HG02571 (cell line): ENCODE measurements at regions not wholly inside any gene's neighbourhood (a gene's known extent, or its start where the extent isn't known, plus 50 kb on each side); places are given as distances from the start of the nearest gene placed in this dataset.

Source experiments
- ATAC-seq: cut with Tn5 transposase; IDR thresholded peaks from one replicate; pipeline ENCODE4 v1.9.1; 2021; ENCODE audit warnings: mild to moderate bottlenecking, moderate library complexity; ENCODE audit not compliant: unreplicated experiment

DNA sequence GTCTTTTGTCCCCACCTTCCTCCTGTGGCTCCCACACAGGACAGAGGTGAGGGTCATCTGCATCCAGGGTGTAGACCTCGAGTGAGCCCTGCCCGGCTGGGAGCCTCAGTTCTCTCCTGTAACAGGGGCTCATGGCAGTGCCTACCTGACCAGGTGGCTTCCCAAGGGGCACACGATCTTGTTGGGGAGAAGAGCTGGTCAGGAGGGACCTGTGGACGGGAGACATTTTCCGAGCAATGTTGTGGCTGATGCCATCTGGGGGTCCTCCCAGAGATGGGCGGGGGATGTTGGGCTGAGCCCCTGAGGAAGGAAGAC is 51.9 kb downstream of the CEBPB start:
- ATAC-seq, result no peak

DNA sequence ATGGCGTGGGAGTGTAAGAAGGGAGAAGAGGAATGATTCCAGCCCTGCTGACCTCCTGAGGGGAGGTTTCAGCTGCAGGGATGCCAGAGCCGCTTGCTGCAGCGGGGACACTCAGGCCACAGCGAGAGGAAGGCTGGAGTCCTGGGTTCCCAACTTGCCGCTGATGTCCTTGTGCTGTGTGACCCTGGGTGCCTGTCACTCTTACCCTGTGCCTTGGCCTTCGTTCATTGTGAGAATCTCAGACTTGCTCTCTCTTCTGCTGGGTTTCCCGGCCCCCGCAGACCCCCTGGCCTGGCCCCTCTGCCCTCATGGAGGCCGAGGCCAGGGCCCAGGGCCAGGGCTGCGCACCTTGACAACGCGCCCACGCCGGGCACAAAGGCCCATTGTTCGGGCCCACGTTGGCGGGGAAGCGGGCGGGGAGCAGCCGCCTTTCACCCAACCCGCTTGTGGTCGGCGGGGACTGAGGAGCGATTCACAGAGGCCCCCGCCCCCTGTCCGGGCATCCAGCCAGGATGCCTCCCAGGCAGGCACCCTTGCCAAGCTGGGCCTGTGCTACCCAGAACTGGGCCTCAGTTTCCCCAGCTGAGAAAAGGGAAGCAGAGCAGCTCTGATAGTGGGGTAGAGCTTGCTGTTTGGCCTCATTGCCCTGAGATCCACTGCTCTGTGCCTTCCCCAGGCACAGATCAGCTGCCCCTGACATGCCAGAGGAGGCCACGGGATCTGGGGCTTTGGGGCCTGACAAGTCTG is 52.4 kb downstream of the CEBPB start:
- no peak for ATAC-seq

DNA sequence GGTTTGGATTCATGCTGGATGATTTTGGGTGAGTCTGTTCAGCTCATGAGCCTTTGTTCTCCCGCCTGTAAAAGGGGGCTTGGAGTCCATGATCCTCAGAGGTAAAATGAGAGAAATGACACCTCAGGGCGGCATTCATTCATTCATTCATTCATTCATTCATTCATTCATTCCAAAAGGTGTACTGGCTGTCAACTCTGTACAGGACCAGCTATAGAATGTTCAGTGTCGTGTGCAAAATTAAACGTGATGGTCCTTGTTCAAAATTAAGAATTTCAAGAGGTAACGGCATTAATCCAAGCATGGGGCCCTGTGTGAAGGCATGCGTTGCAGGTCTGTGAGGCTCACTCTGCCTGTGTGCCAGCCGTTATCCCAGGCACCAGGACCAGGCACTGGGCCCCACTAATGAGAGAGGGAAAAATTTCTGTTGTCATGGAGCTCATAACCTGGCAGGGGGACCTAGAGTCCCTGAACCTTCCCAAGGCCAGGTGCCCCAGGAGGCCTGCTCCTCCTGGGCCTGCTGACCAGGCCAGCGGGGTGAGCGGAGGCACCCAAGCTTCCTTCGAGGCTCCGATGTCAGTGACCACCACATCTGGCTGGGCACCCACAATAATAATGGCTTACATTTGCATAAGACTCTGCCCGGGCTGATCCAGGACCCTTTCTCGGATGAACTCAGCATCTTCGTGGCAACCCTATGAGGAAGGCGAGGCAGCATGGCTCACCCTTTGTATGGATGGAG is 53.2 kb downstream of the CEBPB start:
- no peak for ATAC-seq

DNA sequence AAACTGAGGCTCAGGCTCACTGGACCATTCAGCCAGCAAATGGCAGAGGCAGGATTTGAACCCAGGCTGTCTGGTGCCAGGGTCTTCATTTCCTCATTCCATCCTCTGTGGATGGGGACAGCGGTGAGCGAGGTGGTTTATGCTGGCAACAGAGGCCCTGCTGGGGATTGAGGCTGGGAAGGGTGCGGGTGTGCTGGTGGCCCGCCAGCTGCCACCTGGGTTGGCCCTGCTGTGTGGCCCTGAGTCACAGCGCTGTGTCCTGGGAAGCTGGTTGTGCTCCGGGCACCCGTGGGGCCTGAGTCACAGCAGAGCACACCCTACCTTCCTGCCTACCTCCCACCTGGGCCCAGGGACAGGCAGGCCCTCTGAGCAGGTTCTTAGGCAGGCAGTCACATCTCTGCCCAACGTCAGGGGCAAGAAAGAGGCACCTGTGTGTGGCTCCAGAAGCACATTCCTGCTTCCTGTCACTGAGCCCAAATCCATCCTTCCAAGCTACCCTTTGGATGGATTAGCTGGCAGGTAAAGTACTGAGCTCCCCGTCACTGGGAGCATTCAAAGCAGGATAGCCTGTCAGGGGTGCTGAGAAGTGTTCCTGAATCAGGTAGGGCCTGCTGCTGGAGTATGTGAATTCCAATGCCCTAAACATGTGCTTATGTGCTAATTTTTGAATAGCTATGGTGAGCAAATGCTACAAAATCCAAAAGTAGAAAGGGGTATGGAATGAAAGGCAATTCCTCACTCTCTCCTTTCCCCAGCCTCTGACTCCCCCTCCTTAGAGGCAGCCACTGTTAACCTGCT is 53.9 kb downstream of the CEBPB start:
- ATAC-seq, result no peak

DNA sequence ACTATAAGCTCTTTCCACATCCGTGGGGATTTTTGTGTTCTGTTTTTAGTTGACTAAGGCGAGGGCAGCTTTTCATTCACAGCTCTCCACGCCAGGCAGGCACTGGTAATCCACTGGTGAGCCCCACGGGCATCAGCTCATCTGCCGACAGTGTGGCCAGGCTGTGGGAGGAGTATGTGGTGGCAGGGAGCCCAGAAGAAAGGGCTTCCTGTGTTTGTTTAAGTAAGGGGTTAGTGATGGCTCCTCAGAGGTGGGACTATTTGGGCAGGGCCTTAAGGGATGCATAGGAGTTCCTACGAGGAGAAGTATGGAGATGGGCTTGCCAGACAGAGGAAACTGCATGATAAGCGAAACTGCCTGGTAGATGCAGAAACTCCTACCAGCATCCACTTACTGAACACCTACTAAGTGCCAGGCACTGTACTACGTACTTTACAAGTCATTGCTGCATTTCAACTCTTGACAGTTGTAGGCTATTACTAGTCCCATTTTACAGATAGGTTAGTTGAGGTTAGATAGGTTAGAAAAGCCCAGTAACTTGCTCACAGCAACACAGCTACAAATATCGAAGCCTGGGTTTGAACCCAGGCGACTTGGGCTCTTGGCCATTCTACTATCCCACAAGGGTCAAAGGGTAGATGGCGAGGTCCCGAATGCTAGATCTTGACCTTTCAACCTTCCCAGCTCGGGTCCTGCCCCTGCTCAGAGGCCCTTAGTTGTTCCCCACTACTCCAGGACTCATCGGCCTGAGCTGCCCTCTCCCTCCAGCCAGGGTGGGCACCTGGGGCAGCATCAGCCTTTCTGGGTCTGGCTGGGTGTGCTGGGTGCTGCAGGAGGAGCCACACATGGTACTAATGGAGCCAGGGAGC is 55.1 kb downstream of the CEBPB start:
- no peak for ATAC-seq

DNA sequence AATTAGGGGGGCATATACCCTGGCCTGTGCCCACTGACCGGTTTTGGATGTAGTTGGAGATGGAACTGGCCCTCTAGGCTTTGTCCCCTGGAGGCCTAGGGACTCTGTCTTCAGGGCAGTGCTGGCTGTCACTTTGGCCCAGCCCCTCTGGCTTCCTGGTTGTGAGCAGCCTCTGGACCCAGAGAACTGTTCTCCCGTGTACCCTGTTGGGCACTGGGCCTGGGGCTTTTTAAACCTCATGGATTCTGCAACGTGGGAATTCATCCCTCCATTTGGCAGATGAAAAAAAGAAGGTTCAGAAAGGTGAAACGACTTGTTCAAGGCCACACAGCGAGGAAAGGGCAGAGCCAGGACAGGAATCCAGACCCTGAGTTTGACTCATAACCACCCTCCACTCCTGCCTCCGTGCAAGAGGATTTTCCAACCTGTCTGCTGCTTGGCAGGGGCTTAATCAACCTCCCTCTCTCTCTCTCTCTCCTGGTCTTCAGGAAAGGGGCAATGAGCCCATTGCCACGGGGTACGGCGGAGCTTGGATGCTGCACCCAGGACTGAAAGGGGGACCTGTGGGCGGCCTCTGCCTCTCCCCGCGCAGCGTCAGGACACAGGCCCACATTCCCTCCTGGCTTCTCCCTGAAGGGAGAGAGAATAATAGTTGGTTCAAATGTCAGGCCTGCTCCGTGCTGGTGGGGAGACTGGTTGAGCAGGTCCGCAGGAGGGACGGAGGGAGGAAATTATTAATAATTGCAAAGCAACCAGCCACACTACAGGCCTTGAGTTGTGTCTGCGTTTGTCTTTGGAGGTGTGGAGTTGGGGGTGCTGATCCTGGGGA is 56.0 kb downstream of the CEBPB start:
- no peak for ATAC-seq

DNA sequence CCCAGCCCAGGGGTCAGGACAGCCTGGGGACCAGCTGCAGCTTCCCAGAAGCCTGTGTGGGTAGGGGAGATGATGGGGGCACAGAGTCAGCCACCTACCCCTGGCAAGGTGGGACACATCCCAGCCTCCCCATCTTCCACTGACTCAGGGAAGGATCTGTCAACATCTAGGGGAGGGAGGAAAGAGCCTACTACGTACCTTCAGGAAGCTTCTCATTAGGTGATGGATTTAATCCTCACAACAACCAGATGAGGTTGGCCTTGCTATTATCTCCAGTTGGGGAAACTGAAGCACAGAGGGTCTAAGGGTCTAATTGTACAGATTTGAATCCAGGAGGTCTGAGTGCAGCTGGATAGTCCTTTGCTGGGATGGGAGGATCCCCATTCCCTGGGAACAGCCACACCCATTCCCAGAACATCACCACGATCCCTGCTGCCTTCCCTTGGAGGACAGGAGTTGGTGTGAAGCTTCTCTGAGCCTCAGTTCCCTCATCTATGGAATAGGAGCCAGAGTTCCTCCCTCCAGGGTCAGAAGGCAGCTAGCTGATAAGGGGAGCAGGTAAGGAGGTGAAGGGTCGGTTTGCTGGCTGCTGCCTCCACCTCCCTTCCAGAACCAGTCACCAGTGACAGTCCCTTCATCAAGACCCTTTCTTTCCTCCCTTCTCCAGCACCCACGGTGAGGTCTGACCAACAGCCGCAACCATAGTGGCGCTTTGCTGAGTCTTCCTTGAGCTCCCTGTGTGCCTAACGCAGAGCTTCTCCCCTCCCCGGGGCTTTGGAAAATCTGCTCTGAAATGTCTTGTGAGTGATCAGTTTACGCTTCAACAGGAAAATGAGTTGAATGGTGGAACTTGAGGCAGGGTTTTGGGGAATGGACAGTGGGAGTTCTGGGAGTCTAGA is 56.8 kb downstream of the CEBPB start:
- ATAC-seq, result no peak

DNA sequence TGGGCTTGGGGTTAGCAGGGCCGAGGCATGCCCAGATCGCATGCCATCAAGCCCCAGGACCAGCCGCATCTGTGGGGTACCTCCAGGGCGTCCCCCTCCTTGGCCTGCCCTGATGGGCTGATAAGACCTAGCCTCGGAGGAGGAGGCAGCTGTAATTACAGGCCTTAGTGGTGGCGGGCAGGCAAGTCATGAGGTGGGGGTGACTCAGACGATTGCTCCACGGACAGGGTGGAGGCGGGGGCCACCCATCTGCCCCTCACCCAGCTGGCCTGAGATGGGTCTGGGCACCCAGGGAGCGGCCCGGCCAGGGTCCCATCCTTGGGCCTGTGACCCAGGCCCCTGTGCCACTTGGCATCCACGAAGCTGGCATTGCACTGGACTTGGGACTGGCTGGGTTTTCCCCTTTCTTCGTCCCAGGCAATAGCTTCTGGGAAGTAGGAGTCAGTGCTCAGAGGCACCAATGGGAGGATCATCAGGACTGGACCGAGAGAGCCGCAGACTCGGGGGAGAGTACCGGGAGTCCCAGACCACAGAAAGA is 57.5 kb downstream of the CEBPB start:
- no peak for ATAC-seq

DNA sequence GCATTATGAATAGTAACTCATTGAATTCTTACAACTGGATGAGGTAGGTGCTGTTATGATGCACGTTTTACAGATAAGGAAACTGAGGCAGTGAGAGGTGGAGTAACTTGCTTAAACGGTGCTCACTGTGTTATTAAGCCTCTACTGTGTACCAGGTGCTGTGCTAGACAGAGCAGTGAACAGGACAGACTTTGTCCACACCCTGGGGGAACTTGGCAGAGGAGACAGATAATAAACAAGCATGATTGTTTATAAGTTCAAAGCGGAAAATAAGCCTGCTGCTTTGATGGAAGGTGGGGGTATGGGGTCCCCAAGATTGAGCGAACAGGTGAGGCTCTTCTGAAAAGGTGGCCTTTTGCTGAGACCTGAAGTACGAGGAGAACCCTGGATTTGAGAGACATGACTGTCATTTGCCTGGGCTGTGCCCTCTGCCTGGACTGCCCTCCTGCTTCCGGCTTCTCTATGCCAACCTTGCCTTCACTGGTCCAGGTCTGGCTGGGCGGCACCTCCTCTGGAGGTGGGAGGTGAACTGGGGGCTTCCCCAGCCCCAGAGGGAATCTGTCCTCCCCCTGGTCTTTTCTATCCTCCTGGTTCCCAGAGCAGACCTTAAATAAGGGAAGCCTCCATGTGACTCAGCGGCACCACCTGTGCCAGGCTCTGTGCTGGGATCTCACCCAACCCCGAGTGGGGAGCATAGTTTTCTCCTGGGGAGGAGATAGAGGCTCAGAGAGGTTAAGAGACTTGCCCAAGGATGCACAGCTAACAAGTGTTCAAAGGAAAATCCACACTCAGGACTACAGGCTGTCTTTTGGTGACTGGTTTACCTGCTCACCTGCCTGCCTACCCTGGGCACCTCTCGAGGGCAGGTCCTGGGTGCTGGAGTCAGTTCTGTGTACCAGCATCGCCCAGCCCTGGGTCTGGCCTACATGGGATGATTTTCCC is 59.1 kb downstream of the CEBPB start:
- ATAC-seq, result no peak

DNA sequence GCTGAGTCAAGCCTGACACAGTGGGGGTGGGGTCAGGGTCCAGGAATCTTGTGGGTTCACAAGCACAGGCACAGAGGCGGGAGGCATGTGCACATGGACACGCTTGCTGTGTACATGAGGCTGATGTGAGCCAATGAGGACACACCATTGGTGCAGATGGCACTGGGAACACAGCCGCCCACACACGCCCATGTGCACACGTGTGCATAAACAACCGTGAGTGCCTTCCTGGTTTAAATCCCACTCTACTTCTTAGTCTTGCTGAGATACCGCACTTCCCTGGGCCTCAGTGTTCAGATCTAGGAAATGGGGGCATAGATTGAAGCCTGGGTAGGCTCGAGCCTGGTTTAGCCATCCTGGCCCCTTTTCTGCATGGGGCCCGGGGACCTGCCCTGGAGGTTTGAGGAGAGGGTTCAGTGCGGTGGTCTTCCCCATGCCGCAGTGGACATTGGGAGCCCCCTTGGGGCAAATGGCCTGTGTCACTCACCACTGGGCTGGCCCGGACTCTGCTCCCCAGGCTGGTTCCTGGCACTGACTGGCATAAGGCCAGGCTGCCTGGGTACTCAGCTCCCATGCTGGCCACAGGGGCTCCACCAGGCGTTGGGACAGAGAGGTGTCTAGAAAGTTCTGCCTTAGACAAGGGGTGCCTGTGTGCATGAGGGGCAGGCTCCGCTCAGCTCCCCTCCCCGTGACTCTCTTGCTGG is 60.2 kb downstream of the CEBPB start:
- no peak for ATAC-seq

DNA sequence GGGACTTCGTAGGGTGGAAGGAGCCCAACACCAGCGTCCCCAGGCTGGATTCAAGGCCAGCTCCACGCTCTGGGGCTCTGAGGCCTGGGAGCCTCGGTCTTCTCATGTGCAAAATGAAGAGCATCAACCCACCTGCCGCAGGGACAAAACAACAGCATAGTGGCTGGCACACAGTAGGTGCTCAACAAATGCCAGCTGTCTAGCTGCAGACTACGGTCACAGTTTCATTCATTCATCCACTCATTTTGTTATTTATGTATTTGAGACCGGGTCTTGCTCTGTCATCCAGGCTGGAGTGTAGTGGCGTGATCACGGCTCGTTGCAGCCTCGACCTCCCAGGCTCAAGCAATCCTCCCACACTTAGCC is 60.7 kb downstream of the CEBPB start:
- no peak for ATAC-seq

DNA sequence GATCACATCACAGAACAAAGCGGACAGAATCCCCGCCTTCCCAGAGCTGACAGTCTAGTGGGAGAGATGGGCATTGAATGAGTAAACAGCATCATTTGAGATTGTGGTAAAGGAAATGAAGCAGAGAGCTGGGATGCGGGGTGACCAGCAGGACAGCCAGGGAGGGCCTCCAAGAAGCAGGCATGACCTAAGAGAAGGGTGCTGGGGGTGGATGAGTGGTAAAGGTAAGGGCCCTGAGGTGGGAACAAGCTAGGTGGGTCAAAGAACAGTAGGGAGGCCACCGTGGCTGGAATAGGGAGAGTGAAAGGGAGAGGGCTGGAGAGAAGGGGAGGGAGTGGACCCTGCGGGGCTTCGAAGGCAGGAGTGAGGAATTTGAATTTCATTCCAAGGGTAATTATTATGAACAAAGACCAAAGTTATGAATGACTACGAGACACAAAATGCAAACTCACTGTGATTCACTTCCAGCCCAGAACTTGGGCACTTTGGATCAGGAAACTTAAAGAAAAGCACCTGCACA is 61.4 kb downstream of the CEBPB start:
- ATAC-seq, result no peak

DNA sequence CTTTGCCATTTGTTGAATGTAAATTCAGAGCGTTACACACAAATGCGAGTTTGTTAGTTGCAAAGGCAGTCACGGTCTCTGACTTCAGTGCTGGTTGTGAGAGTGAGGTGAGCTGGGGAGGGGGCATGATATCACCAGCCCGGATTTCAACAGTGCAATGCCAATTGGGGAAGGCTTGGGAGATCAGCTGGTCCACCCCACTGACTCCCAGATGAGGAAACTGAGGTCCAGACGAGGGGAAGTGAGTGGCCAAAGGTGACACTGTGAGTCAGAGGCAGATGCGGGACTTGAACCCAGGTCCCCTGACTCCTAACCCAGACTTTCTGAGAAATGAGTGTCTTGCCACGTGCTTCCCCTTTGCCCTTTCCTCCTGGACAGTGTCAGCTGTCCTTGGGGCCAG is 62.1 kb downstream of the CEBPB start:
- no peak for ATAC-seq

DNA sequence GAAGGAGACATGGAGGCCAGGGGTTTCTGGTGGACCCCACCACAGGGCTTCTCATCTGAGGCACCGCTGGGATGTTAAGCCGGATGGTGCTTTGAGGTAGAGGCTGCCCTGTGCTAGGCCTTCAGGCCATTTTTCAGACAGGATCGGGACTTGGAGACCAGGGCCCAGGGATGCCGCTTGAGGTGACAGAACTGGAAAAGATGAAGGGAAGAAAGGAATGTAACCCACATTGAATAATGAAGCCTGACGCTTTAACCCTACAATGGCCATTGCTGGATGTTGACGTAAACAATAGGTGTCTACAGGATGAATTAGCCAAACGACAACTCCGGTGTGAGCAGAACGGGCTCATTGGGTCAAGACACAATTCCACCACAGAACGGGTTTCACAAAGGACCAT is 62.5 kb downstream of the CEBPB start:
- ATAC-seq, result no peak

DNA sequence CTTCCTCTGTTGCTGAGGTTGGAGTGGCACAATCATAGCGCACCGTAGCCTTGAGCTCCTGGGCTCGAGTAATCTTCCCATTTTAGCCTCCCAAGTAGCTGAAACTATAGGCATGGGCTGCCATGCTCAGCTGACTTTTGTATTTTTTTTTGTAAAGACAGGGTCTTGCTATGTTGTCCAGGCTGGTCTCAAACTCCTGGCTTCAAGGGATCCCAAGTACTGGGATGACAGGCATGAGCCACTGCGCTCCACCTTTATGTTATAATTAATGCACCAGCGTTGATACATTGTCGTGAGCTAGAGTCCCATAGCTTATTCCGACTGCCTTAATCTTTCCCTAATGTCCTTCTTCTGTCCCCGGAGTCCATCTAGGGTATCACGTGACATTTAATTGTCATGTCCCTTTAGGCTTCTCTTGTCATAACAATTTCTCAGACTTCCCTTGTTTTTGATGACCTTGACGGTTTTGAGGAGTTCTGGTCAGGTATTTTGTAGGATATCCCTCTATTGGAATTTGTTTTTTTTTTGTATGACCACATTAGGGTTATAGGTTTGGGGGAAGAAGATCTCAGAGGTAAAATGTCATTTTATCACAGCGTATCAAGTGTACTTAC is 63.9 kb downstream of the CEBPB start:
- ATAC-seq, result no peak

DNA sequence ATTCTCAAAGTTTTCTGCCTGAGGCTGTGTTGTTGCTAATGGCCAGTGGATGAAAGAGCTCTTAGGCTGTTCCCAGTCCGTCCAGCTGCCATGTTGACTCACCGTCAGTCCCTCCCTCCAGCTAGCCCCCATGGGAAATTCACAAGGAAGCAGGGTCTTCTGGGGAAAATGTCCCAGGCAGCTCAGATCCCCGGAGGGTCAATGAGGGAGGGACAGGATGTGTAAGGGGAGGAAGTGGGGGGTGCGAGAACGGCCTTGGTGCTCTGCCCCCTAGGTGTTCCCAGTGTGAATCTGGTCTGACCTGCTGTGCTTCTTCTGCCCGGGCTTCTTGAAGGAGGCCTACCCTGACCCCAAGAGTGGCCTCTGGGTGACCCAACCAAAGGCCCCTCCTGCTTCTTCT is 65.9 kb downstream of the CEBPB start:
- no peak for ATAC-seq

DNA sequence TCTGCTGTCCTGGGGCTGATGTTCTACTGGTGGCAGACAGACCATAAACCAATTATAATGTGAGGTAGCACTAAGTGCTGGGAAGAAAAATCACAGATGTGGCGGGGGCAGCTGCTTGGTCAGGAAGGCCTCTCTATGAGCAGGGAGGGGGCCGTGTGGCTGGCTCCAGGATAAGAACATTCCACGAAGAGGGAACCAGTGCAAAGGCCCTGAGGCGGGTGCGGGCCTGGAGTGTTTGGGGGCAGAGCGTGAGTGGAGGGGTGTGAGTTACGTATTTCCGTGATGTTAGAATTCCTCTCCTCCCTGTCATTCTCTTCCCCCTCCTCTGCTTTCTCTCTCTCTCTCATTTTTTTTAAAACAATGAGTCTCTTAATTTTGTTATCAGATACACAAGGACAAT is 67.2 kb downstream of the CEBPB start:
- no peak for ATAC-seq
